ENCODE measurements at regions not wholly inside any gene's neighbourhood (a gene's known extent, or its start where the extent isn't known, plus 50 kb on each side); places are given as distances from the start of the nearest gene placed in this dataset.
"Not testable (repeated sequence)": the region's sequence is repeated elsewhere in the genome, so short reads cannot be mapped to it uniquely, and the experiment has no call there.

DNA sequence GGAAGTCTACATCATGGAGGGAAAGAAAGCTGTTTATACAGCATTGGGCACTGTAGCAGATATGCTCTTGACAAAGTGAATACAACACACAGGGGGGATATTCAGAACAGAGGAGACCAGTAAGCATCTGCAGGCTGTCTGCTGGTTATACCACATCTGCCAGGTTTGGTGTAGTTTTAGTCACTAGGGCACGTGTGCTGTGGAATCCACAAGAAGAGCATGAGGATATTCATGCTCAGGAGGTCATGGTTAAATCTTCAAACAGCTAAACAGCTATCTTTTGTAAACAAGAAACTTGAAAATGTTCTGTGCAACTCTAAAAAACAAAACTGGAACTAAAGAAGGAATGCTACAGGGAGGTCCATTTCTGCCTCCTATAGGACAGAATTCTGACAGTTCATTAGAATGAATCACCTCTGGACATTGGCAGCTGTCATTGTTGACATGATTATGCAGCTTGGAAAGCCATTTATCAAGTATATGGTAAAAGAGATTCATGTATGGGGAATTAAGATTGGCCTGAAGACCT, 175.8 kb downstream of the RCHY1 start:
- H3K4me3 Mint-ChIP-seq = no peak overlapping the region
- DNase-seq = no peak
- H3K9me3 Mint-ChIP-seq = peaks cover 11% of the 10 kb centered on the region
- no peaks in the 10 kb centered on the region for H3K36me3 Mint-ChIP-seq (ENCODE audit: low read depth)
- H3K27me3 Mint-ChIP-seq (ENCODE audit: low read depth) = no peaks in the 10 kb centered on the region
- intact Hi-C loops (cut with micrococcal nuclease) = no loop called here
- no peak overlapping the region for H3K27ac Mint-ChIP-seq
- no peaks in the 10 kb centered on the region for H3K4me1 Mint-ChIP-seq (ENCODE audit: low read depth)
- CTCF ChIA-PET = no interaction called here

GRCh38 chr4:75327804-75328512, 186.2 kb downstream of the RCHY1 start:
- H3K27me3 Mint-ChIP-seq (ENCODE audit: low read depth) = peaks cover 7% of the 10 kb centered on the region
- H3K27ac Mint-ChIP-seq = no peak overlapping the region
- DNase-seq = no peak
- H3K9me3 Mint-ChIP-seq = no peaks in the 10 kb centered on the region
- no peaks in the 10 kb centered on the region for H3K36me3 Mint-ChIP-seq (ENCODE audit: low read depth)
- CTCF ChIA-PET = no interaction called here
- no peak overlapping the region for H3K4me3 Mint-ChIP-seq
- intact Hi-C loops (cut with micrococcal nuclease) = no loop called here
- no peaks in the 10 kb centered on the region for H3K4me1 Mint-ChIP-seq (ENCODE audit: low read depth)

DNA sequence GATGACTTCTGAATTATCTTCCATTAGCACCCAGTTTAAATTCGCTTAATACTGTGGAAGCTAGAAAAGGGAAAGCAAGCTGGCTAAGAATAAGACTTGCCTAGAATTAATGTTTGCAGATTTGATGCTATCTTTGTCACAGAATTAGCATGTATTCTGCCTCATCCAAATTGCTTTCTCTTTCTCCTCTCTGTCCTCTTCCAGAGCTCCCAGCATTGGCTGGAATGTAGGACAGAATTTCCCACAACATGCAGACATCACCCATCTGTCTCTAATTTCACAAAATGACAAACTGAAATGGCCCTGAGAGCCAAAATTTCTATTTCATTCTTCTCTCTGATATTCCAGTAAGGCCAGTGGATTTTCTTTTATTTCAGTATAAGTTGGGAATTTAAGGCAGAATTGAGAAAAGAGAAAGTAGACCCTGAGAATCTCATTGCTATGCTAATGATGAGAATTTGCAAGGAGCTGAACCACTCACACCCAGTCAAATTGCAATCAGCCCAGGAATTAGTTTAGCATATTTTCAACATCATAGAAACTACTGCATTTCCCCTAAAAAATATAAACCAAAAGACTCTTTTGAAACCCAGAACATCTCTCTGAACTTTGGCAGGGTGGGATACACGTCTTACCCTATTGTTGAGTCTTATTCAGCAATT, 188.8 kb downstream of the RCHY1 start:
- Mint-ChIP-seq H3K9me3 (no peaks in the 10 kb centered on the region), H3K27ac (no peak overlapping the region), H3K27me3 (ENCODE audit: low read depth) (peaks cover 3% of the 10 kb centered on the region), H3K4me1 (ENCODE audit: low read depth) (no peaks in the 10 kb centered on the region), H3K36me3 (ENCODE audit: low read depth) (no peaks in the 10 kb centered on the region), H3K4me3 (no peak overlapping the region)
- CTCF ChIA-PET = no interaction called here
- no peak for DNase-seq
- intact Hi-C loops (cut with micrococcal nuclease) = no loop called here

GRCh38 chr4:75321484-75321883, 192.7 kb downstream of the RCHY1 start:
- Mint-ChIP-seq H3K36me3 (ENCODE audit: low read depth) (no peaks in the 10 kb centered on the region), H3K9me3 (peaks cover 2% of the 10 kb centered on the region), H3K27ac (no peak overlapping the region), H3K27me3 (ENCODE audit: low read depth) (no peaks in the 10 kb centered on the region), H3K4me1 (ENCODE audit: low read depth) (no peaks in the 10 kb centered on the region), H3K4me3 (no peak overlapping the region)
- DNase-seq = no peak
- CTCF ChIA-PET = no interaction called here
- intact Hi-C loops (cut with micrococcal nuclease) = no loop called here

DNA sequence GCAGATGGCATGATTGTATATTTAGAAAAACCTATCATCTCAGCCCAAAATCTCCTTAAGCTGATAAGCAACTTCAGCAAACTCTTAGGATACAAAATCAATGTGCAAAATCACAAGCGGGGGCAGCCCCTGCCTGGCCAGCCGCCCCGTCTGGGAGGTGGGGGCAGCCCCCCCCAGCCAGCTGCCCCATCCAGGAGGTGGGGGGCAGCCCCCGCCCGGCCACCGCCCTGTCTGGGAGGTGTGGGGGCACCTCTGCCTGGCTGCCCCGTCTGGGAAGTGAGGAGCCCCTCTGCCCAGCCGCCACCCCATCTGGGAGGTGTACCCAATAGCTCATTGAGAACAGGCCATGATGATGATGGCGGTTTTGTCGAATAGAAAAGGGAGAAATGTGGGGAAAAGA, 196.6 kb downstream of the RCHY1 start:
- H3K4me1 Mint-ChIP-seq (ENCODE audit: low read depth); H3K36me3 Mint-ChIP-seq (ENCODE audit: low read depth); H3K27me3 Mint-ChIP-seq (ENCODE audit: low read depth); CTCF ChIA-PET; H3K4me3 Mint-ChIP-seq; intact Hi-C loops (cut with micrococcal nuclease); DNase-seq; H3K27ac Mint-ChIP-seq: not testable (repeated sequence)
- peaks cover 13% of the 10 kb centered on the region for H3K9me3 Mint-ChIP-seq

DNA sequence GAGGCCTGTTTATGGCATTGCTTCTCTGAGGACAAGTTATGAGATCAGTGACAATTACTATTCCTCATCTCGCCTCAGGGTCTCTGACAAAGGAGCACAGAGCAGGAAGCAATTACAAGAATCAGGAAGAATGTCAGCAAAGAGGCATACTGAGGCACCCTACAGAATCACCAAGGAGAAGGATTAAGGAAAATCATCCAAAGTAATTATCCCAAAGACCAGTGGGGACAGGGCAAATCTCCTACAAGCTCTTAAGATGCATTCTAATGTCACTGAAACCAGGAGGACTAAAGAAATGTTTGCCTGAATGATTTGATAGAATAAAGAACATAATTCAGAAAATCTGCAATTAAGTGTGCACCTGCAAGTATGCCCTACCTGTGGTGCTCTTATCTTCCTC, 206.2 kb downstream of the RCHY1 start:
- H3K4me3 Mint-ChIP-seq = no peak overlapping the region
- no peaks in the 10 kb centered on the region for H3K4me1 Mint-ChIP-seq (ENCODE audit: low read depth)
- DNase-seq = no peak
- peaks cover 2% of the 10 kb centered on the region for H3K27me3 Mint-ChIP-seq (ENCODE audit: low read depth)
- CTCF ChIA-PET = no interaction called here
- H3K9me3 Mint-ChIP-seq = peaks cover 14% of the 10 kb centered on the region
- H3K27ac Mint-ChIP-seq = no peak overlapping the region
- no peaks in the 10 kb centered on the region for H3K36me3 Mint-ChIP-seq (ENCODE audit: low read depth)
- intact Hi-C loops (cut with micrococcal nuclease) = no loop called here

DNA sequence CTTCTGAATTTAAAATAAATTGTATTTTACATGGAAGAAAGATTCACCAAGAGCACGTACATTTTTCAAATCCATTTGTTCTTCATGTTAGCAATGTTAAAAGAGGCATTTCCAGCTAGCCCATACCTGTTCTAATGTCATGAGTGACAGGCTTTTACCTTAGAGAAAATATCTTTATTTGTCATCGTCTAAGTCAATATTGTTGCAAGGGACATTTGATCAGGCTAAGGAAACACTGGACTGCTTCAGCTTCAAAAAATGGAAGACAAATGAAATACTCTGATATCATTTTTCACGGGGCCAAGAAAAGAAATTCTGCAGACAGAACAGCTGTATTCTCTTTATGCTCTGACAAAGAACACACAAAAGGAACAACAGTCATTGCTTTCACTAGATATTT, 207.7 kb downstream of the RCHY1 start:
- intact Hi-C loops (cut with micrococcal nuclease) = no loop called here
- H3K36me3 Mint-ChIP-seq (ENCODE audit: low read depth) = no peaks in the 10 kb centered on the region
- no peak overlapping the region for H3K27ac Mint-ChIP-seq
- H3K9me3 Mint-ChIP-seq = peaks cover 11% of the 10 kb centered on the region
- CTCF ChIA-PET = interaction anchor here (0.5 kb wide), 1 partner anchor 143 kb away, joined by 3 read pairs; no protein-coding TSS in a partner anchor
- no peaks in the 10 kb centered on the region for H3K27me3 Mint-ChIP-seq (ENCODE audit: low read depth)
- DNase-seq = no peak
- H3K4me3 Mint-ChIP-seq = no peak overlapping the region
- H3K4me1 Mint-ChIP-seq (ENCODE audit: low read depth) = no peaks in the 10 kb centered on the region

DNA sequence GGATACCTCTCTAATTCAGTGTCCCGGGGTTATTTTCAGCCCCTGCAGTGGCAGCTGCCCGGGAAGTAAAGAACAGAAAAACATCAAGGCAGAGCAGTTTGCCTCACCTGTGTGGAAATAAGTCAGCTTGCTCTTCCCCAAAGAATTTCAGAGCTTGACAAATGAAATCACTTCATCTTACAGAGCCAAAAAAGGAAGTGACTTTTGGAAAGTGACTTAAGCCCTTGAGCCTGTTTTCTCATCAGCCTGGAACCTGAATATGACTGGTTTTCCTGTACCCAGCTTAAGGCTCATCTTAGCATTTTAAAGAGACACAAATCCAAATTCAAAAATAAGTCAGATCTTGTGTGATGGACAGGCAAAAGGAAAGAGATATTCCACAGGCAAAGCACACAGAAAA, 211.6 kb downstream of the RCHY1 start:
- Mint-ChIP-seq H3K27ac (no peak overlapping the region), H3K4me3 (no peak overlapping the region), H3K36me3 (ENCODE audit: low read depth) (no peaks in the 10 kb centered on the region), H3K27me3 (ENCODE audit: low read depth) (no peaks in the 10 kb centered on the region), H3K9me3 (peaks cover 1% of the 10 kb centered on the region), H3K4me1 (ENCODE audit: low read depth) (no peaks in the 10 kb centered on the region)
- CTCF ChIA-PET = no interaction called here
- intact Hi-C loops (cut with micrococcal nuclease) = no loop called here
- DNase-seq = no peak

DNA sequence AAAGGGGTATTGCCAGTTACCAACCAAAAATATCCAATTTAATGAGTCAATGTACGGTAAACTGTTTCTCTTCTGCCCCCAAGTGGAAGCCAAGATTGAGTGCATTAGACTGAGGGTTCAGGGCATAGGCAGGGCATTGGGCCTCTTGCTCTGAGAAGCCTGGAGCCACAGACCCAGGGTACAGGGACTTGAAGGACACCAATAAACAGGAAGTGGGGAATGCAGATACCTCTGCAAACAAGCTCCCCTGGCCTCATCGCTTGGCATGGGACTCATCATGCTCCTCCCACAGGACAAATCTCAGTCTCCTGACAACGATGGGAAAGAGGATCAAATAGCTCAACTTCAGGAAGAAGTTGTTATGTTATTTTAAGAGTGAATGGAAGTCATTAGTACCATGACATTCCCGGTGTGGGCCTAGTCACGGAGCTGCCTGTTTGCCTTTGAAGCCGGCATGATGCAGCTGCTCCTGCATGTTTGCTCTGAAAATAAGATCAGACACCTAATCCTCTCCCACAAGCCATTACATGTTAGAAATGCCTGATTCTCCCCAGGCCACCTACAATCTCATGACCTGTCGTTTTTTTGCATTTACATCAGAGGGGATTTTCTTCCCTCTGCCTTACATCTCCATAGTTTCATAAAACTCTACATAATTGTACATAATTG, 224.2 kb downstream of the RCHY1 start:
- Mint-ChIP-seq H3K27me3 (ENCODE audit: low read depth) (no peaks in the 10 kb centered on the region), H3K4me1 (ENCODE audit: low read depth) (no peaks in the 10 kb centered on the region), H3K36me3 (ENCODE audit: low read depth) (no peaks in the 10 kb centered on the region), H3K9me3 (peaks cover 7% of the 10 kb centered on the region), H3K27ac (no peak overlapping the region), H3K4me3 (no peak overlapping the region)
- CTCF ChIA-PET = interaction anchor here (0.8 kb wide), 1 partner anchor 118 kb away, joined by 5 read pairs; no protein-coding TSS in a partner anchor
- no peak for DNase-seq
- intact Hi-C loops (cut with micrococcal nuclease) = no loop called here

- no peak overlapping the region for H3K27ac Mint-ChIP-seq
- H3K4me1 Mint-ChIP-seq (ENCODE audit: low read depth) = no peaks in the 10 kb centered on the region
- CTCF ChIA-PET = no interaction called here
- H3K4me3 Mint-ChIP-seq = no peak overlapping the region
- no peaks in the 10 kb centered on the region for H3K27me3 Mint-ChIP-seq (ENCODE audit: low read depth)
- DNase-seq = no peak
- H3K9me3 Mint-ChIP-seq = no peaks in the 10 kb centered on the region
- intact Hi-C loops (cut with micrococcal nuclease) = no loop called here
- no peaks in the 10 kb centered on the region for H3K36me3 Mint-ChIP-seq (ENCODE audit: low read depth)
Measured at GRCh38 chr4:75287738-75288517, 226.3 kb downstream of the RCHY1 start.

DNA sequence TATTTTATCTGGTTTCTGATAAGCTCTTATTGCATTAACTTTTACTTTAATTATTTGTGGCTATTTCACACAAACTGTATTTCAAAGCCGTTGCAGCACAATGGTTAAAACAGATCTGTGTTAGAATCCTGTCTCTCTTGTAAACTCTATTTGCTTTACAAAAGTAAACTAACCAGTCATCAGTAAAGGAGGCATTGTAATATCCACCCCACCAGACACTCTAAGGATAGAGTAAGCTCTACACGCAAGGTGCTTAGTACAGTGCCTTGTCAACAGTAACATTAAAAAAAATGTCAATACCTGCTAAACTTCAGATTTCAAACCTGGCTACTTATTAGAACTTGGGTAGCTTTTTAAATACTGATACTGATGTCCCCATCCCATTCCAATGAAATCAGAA, 228.4 kb downstream of the RCHY1 start:
- intact Hi-C loops (cut with micrococcal nuclease) = no loop called here
- Mint-ChIP-seq H3K27me3 (ENCODE audit: low read depth) (no peaks in the 10 kb centered on the region), H3K27ac (no peak overlapping the region), H3K4me3 (no peak overlapping the region), H3K9me3 (peaks cover 2% of the 10 kb centered on the region), H3K36me3 (ENCODE audit: low read depth) (no peaks in the 10 kb centered on the region), H3K4me1 (ENCODE audit: low read depth) (no peaks in the 10 kb centered on the region)
- CTCF ChIA-PET = no interaction called here
- DNase-seq = no peak

DNA sequence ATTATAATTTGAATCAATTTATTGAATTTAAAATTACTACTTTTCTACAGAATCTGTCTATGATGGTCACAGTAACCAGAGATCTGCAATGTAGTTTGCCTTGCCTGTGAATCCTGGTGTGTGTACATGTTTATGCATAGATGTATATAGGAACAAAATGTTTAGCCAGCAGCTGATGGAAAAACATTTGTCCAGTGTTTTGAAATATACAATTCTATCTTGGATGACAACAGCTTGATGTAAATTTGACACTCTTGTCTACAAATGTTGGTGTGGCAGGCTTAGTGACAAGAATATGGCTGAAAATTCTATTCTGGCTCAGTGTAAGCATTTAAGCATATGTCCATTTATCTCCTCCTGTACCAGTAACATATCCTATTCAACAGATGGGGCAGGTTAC, 229.4 kb downstream of the RCHY1 start:
- Mint-ChIP-seq H3K4me1 (ENCODE audit: low read depth) (no peaks in the 10 kb centered on the region), H3K4me3 (no peak overlapping the region), H3K36me3 (ENCODE audit: low read depth) (no peaks in the 10 kb centered on the region), H3K9me3 (peaks cover 5% of the 10 kb centered on the region), H3K27me3 (ENCODE audit: low read depth) (no peaks in the 10 kb centered on the region), H3K27ac (no peak overlapping the region)
- CTCF ChIA-PET = no interaction called here
- no peak for DNase-seq
- intact Hi-C loops (cut with micrococcal nuclease) = no loop called here

Measured in activated naive CD4-positive, alpha-beta T cell treated with anti-CD3 and anti-CD28 coated beads for 36 hours (primary cell).